ENCODE measurements at regions not wholly inside any gene's neighbourhood (a gene's known extent, or its start where the extent isn't known, plus 50 kb on each side); places are given as distances from the start of the nearest gene placed in this dataset.

DNA sequence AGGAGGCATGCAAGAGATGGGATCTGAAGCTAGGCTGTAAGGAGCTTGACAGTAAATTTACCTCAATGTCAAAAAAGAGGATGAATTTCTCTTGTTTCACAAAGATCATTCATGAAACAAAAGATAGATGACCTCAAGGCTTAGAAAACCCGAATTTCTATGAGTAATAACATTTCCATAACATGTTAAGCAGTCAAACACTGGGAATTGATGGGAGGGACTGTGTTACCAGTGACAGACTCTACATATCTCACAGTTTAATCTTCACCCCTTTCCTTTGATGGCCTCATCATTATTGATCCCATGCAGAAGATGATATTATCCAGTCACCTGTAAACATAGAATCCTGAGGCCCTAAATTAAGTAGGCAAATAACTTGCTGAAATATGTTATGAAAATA is 53.5 kb upstream of the VGLL3 start:
- TF ChIP-seq, protein P1, sequence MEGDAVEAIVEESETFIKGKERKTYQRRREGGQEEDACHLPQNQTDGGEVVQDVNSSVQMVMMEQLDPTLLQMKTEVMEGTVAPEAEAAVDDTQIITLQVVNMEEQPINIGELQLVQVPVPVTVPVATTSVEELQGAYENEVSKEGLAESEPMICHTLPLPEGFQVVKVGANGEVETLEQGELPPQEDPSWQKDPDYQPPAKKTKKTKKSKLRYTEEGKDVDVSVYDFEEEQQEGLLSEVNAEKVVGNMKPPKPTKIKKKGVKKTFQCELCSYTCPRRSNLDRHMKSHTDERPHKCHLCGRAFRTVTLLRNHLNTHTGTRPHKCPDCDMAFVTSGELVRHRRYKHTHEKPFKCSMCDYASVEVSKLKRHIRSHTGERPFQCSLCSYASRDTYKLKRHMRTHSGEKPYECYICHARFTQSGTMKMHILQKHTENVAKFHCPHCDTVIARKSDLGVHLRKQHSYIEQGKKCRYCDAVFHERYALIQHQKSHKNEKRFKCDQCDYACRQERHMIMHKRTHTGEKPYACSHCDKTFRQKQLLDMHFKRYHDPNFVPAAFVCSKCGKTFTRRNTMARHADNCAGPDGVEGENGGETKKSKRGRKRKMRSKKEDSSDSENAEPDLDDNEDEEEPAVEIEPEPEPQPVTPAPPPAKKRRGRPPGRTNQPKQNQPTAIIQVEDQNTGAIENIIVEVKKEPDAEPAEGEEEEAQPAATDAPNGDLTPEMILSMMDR (IDR thresholded peaks at IDR 0.05), result no peak
- no peak for TF ChIP-seq POLR2A (IDR thresholded peaks at IDR 0.05)
